ENCODE measurements at regions not wholly inside any gene's neighbourhood (a gene's known extent, or its start where the extent isn't known, plus 50 kb on each side); places are given as distances from the start of the nearest gene placed in this dataset.

DNA sequence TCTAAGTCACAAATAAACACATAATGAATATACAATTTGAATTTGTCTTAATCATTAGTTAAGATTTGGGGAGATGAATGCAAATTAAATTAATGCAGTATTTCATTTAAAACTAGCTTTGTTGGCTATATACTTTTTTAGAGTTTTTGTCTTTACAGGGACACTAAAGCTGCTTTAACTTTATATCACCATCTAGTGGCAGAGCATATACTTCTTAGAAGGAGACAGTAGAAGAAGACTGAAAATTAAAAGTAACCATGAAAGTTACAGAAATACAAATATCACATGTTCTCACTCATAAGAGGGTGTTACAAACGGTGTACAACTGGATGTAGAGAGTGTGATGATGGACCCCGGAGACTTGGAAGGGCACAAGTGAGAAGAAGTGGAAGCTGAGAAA is 268.3 kb upstream of the NETO1 start:
- Histone ChIP-seq H4K91ac (ENCODE audit: low read depth, low read length) (no peak overlapping the region), H3K79me1 (ENCODE audit: low read length) (no peaks in the 10 kb centered on the region), H2AK5ac (ENCODE audit: low read length) (no peak overlapping the region), H2BK12ac (ENCODE audit: low read length) (no peak overlapping the region), H3K4me3 (ENCODE audit: low read depth, low read length) (no peak overlapping the region), H3K4ac (ENCODE audit: low read depth, low read length) (no peak overlapping the region), H2BK120ac (ENCODE audit: insufficient read depth, low read length, poor library complexity) (no peak overlapping the region), H3K4me2 (ENCODE audit: low read length) (no peak overlapping the region), H3K9me3 (ENCODE audit: insufficient read depth, low read depth, low read length) (no peaks in the 10 kb centered on the region), H3K14ac (ENCODE audit: low read length) (no peak overlapping the region), H3K23ac (ENCODE audit: low read length) (no peak overlapping the region), H3K9ac (ENCODE audit: low read length) (no peak overlapping the region), H2AFZ (ENCODE audit: insufficient read depth, low read length, poor library complexity) (no peak overlapping the region), H3K18ac (ENCODE audit: low read length) (no peak overlapping the region), H4K8ac (ENCODE audit: low read depth, low read length) (no peak overlapping the region), H3K36me3 (ENCODE audit: control insufficient read depth in 1 of 2, insufficient read depth in 2 of 2, low read length in 2 of 2) (no peaks in the 10 kb centered on the region), H3K27me3 (ENCODE audit: insufficient read depth, low read length) (no peaks in the 10 kb centered on the region), H2BK5ac (ENCODE audit: low read depth, low read length, poor library complexity) (no peak overlapping the region), H4K12ac (ENCODE audit: low read depth, low read length) (no peak overlapping the region), H3K79me2 (ENCODE audit: control insufficient read depth, insufficient read depth, low read length, poor library complexity) (no peaks in the 10 kb centered on the region), H3K27ac (ENCODE audit: low read depth, low read length) (no peak overlapping the region), H3K4me1 (ENCODE audit: control insufficient read depth in 1 of 2, insufficient read depth in 2 of 2, low read length in 2 of 2) (no peaks in the 10 kb centered on the region)
- no CpG with 5 or more reads among the region's 2 CpGs for WGBS (ENCODE audit: extremely low coverage, insufficient coverage, insufficient read length)
- peak in 1 of 2 donors; percentile 6 for DNase-seq

DNA sequence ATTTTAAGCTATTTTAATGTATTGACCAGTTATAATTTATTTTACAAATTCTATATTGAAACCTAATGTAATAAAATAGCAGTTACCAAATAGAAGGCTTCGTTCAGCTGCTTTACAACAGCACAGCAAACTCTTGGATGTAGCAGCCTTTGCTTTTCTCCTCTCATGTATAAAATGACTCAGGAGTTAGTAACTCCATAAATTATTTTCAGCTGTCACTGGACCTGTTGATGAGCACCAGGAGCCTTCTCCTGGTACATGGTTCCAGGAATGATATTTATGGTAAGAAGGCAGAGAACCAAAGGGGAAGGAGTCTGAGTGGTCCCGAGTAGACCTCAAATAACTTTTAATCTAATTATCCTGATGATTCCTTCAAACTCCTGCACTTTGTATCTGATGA is 256.4 kb upstream of the NETO1 start:
- Histone ChIP-seq H2BK12ac (ENCODE audit: low read length) (no peak overlapping the region), H4K91ac (ENCODE audit: low read depth, low read length) (no peak overlapping the region), H3K9me3 (ENCODE audit: insufficient read depth, low read depth, low read length) (no peaks in the 10 kb centered on the region), H3K4me3 (ENCODE audit: low read depth, low read length) (no peak overlapping the region), H3K79me2 (ENCODE audit: control insufficient read depth, insufficient read depth, low read length, poor library complexity) (no peaks in the 10 kb centered on the region), H3K4me1 (ENCODE audit: control insufficient read depth in 1 of 2, insufficient read depth in 2 of 2, low read length in 2 of 2) (peaks cover 0 to 2% of the 10 kb centered on the region in 2 experiments), H3K18ac (ENCODE audit: low read length) (no peak overlapping the region), H2BK5ac (ENCODE audit: low read depth, low read length, poor library complexity) (no peak overlapping the region), H3K14ac (ENCODE audit: low read length) (no peak overlapping the region), H2AFZ (ENCODE audit: insufficient read depth, low read length, poor library complexity) (no peak overlapping the region), H4K12ac (ENCODE audit: low read depth, low read length) (no peak overlapping the region), H4K8ac (ENCODE audit: low read depth, low read length) (no peak overlapping the region), H3K36me3 (ENCODE audit: control insufficient read depth in 1 of 2, insufficient read depth in 2 of 2, low read length in 2 of 2) (no peaks in the 10 kb centered on the region), H3K4me2 (ENCODE audit: low read length) (no peak overlapping the region), H3K4ac (ENCODE audit: low read depth, low read length) (no peak overlapping the region), H3K23ac (ENCODE audit: low read length) (no peak overlapping the region), H2BK120ac (ENCODE audit: insufficient read depth, low read length, poor library complexity) (no peak overlapping the region), H3K9ac (ENCODE audit: low read length) (no peak overlapping the region), H2AK5ac (ENCODE audit: low read length) (no peak overlapping the region), H3K79me1 (ENCODE audit: low read length) (no peaks in the 10 kb centered on the region), H3K27ac (ENCODE audit: low read depth, low read length) (no peak overlapping the region), H3K27me3 (ENCODE audit: insufficient read depth, low read length) (no peaks in the 10 kb centered on the region)
- no peak for DNase-seq
- WGBS (ENCODE audit: extremely low coverage, insufficient coverage, insufficient read length), result no CpG with 5 or more reads among the region's 2 CpGs

GRCh38 chr18:73121207-73121606 is 253.4 kb upstream of the NETO1 start:
- Histone ChIP-seq H2AK5ac (ENCODE audit: low read length) (no peak overlapping the region), H4K12ac (ENCODE audit: low read depth, low read length) (no peak overlapping the region), H3K79me2 (ENCODE audit: control insufficient read depth, insufficient read depth, low read length, poor library complexity) (no peaks in the 10 kb centered on the region), H3K27me3 (ENCODE audit: insufficient read depth, low read length) (no peaks in the 10 kb centered on the region), H3K4me2 (ENCODE audit: low read length) (no peak overlapping the region), H3K23ac (ENCODE audit: low read length) (no peak overlapping the region), H3K14ac (ENCODE audit: low read length) (no peak overlapping the region), H3K79me1 (ENCODE audit: low read length) (no peaks in the 10 kb centered on the region), H2BK5ac (ENCODE audit: low read depth, low read length, poor library complexity) (no peak overlapping the region), H3K27ac (ENCODE audit: low read depth, low read length) (no peak overlapping the region), H3K4ac (ENCODE audit: low read depth, low read length) (no peak overlapping the region), H2BK12ac (ENCODE audit: low read length) (no peak overlapping the region), H2AFZ (ENCODE audit: insufficient read depth, low read length, poor library complexity) (no peak overlapping the region), H2BK120ac (ENCODE audit: insufficient read depth, low read length, poor library complexity) (no peak overlapping the region), H4K8ac (ENCODE audit: low read depth, low read length) (no peak overlapping the region), H4K91ac (ENCODE audit: low read depth, low read length) (no peak overlapping the region), H3K9ac (ENCODE audit: low read length) (no peak overlapping the region), H3K36me3 (ENCODE audit: control insufficient read depth in 1 of 2, insufficient read depth in 2 of 2, low read length in 2 of 2) (no peaks in the 10 kb centered on the region), H3K18ac (ENCODE audit: low read length) (no peak overlapping the region), H3K4me1 (ENCODE audit: control insufficient read depth in 1 of 2, insufficient read depth in 2 of 2, low read length in 2 of 2) (peaks cover 0 to 2% of the 10 kb centered on the region in 2 experiments), H3K4me3 (ENCODE audit: low read depth, low read length) (no peak overlapping the region), H3K9me3 (ENCODE audit: insufficient read depth, low read depth, low read length) (no peaks in the 10 kb centered on the region)
- WGBS (ENCODE audit: extremely low coverage, insufficient coverage, insufficient read length), result no CpG with 5 or more reads among the region's 1 CpG
- DNase-seq, result no peak

- WGBS (ENCODE audit: extremely low coverage, insufficient coverage, insufficient read length), result no CpG with 5 or more reads among the region's 8 CpGs
- H3K9me3 ChIP-seq (ENCODE audit: insufficient read depth, low read depth, low read length), result no peaks in the 10 kb centered on the region
- H3K18ac ChIP-seq (ENCODE audit: low read length), result no peak overlapping the region
- H2AFZ ChIP-seq (ENCODE audit: insufficient read depth, low read length, poor library complexity), result no peak overlapping the region
- H2BK120ac ChIP-seq (ENCODE audit: insufficient read depth, low read length, poor library complexity), result no peak overlapping the region
- no peak overlapping the region for H3K14ac ChIP-seq (ENCODE audit: low read length)
- no peak overlapping the region for H2AK5ac ChIP-seq (ENCODE audit: low read length)
- H3K27ac ChIP-seq (ENCODE audit: low read depth, low read length), result no peak overlapping the region
- no peak overlapping the region for H3K4ac ChIP-seq (ENCODE audit: low read depth, low read length)
- H3K79me1 ChIP-seq (ENCODE audit: low read length), result no peaks in the 10 kb centered on the region
- H3K27me3 ChIP-seq (ENCODE audit: insufficient read depth, low read length), result no peaks in the 10 kb centered on the region
- H4K8ac ChIP-seq (ENCODE audit: low read depth, low read length), result no peak overlapping the region
- no peak overlapping the region for H3K23ac ChIP-seq (ENCODE audit: low read length)
- no peak overlapping the region for H3K9ac ChIP-seq (ENCODE audit: low read length)
- H3K4me2 ChIP-seq (ENCODE audit: low read length), result no peak overlapping the region
- H3K79me2 ChIP-seq (ENCODE audit: control insufficient read depth, insufficient read depth, low read length, poor library complexity), result no peaks in the 10 kb centered on the region
- DNase-seq, result no peak
- H3K36me3 ChIP-seq (ENCODE audit: control insufficient read depth in 1 of 2, insufficient read depth in 2 of 2, low read length in 2 of 2), result no peaks in the 10 kb centered on the region
- peaks cover 0 to 2% of the 10 kb centered on the region in 2 experiments for H3K4me1 ChIP-seq (ENCODE audit: control insufficient read depth in 1 of 2, insufficient read depth in 2 of 2, low read length in 2 of 2)
- no peak overlapping the region for H4K91ac ChIP-seq (ENCODE audit: low read depth, low read length)
- H2BK12ac ChIP-seq (ENCODE audit: low read length), result no peak overlapping the region
- no peak overlapping the region for H3K4me3 ChIP-seq (ENCODE audit: low read depth, low read length)
- H2BK5ac ChIP-seq (ENCODE audit: low read depth, low read length, poor library complexity), result no peak overlapping the region
- H4K12ac ChIP-seq (ENCODE audit: low read depth, low read length), result no peak overlapping the region
Measured at GRCh38 chr18:73120626-73121025, 252.8 kb upstream of the NETO1 start.

Data from trophoblast cell (in vitro differentiated cells and primary cell).